Activated CD4-positive, alpha-beta T cell treated with anti-CD3 and anti-CD28 coated beads, Interleukin-2, Interleukin-6, amounts not matched to agents 100 ng/mL and 50 ng/mL, durations not matched to agents 16 hours and 8 hours (primary cell): ENCODE measurements at regions not wholly inside any gene's neighbourhood (a gene's known extent, or its start where the extent isn't known, plus 50 kb on each side); places are given as distances from the start of the nearest gene placed in this dataset.

Experiments
- DNase-seq: peaks from one replicate; pipeline ENCODE4 v3.0.0-alpha.2; 2020

- DNase-seq: no peak
These were observed 225.2 kb downstream of the GAS1 start for GRCh38 chr9:86721843-86722705.

- DNase-seq: no peak
These were observed 226.0 kb downstream of the GAS1 start for GRCh38 chr9:86721226-86721781.

- DNase-seq: no peak
These were observed 226.6 kb downstream of the GAS1 start for GRCh38 chr9:86720639-86721225.

- no peak for DNase-seq
These were observed 228.8 kb downstream of the GAS1 start for GRCh38 chr9:86718388-86719049.

GRCh38 chr9:86716326-86716922 is 230.9 kb downstream of the GAS1 start:
- no peak for DNase-seq

GRCh38 chr9:86714999-86715398 is 232.3 kb downstream of the GAS1 start:
- no peak for DNase-seq

GRCh38 chr9:86713970-86714369 is 233.3 kb downstream of the GAS1 start:
- no peak for DNase-seq

- DNase-seq: no peak
These were observed 233.8 kb downstream of the GAS1 start for GRCh38 chr9:86713470-86713869.

GRCh38 chr9:86708918-86709835 is 238.1 kb downstream of the GAS1 start:
- DNase-seq: no peak

- no peak for DNase-seq
These were observed 239.3 kb downstream of the GAS1 start for GRCh38 chr9:86707932-86708510.

GRCh38 chr9:86706391-86706790 is 240.9 kb downstream of the GAS1 start:
- no peak for DNase-seq

- DNase-seq: no peak
These were observed 241.8 kb downstream of the GAS1 start for GRCh38 chr9:86705490-86705889.

- DNase-seq: no peak
These were observed 244.0 kb downstream of the GAS1 start for GRCh38 chr9:86703346-86703745.

GRCh38 chr9:86700629-86701028 is 246.7 kb downstream of the GAS1 start:
- no peak for DNase-seq

- DNase-seq: no peak
These were observed 249.3 kb downstream of the GAS1 start for GRCh38 chr9:86697999-86698398.

GRCh38 chr9:86697213-86697612 is 250.1 kb downstream of the GAS1 start:
- DNase-seq: no peak

GRCh38 chr9:86695910-86696424 is 251.3 kb downstream of the GAS1 start:
- DNase-seq: no peak

- no peak for DNase-seq
These were observed 257.3 kb downstream of the GAS1 start for GRCh38 chr9:86690034-86690433.

GRCh38 chr9:86687788-86688187 is 259.5 kb downstream of the GAS1 start:
- DNase-seq: no peak

GRCh38 chr9:86685556-86685955 is 261.8 kb downstream of the GAS1 start:
- no peak for DNase-seq

- DNase-seq: no peak
These were observed 263.2 kb downstream of the GAS1 start for GRCh38 chr9:86684148-86684547.

- DNase-seq: no peak
These were observed 265.1 kb downstream of the GAS1 start for GRCh38 chr9:86682240-86682639.
